HCT116 (cell line): ENCODE measurements at regions not wholly inside any gene's neighbourhood (a gene's known extent, or its start where the extent isn't known, plus 50 kb on each side); places are given as distances from the start of the nearest gene placed in this dataset.

Experiments
- ATF3 ChIP-seq: IDR thresholded peaks from 2 replicates; pipeline ENCODE4 v1.6.1; 2012
- CBX3 ChIP-seq: IDR thresholded peaks from 2 replicates; pipeline ENCODE4 v1.6.1; 2012; ENCODE audit warnings: low read depth
- CTCF ChIP-seq, 3 experiments: fragments of 200-600 bp in 1 of 3; sonication (generic) in 1 of 3; IDR thresholded peaks in 2 of 3; conservative IDR thresholded peaks in 1 of 3; 2 replicates each; pipeline ENCODE4 v1.5.1; 2012 to 2017; ENCODE audit warnings: low read depth in 2 of 3, low read length in 2 of 3, antibody characterized with exemption in 1 of 3, borderline replicate concordance in 1 of 3, control low read depth in 1 of 3, mild to moderate bottlenecking in 1 of 3, mixed read lengths in 1 of 3, mixed run types in 1 of 3, moderate library complexity in 1 of 3; ENCODE audit not compliant: insufficient read depth in 1 of 3
- EGR1 ChIP-seq: IDR thresholded peaks from 2 replicates; pipeline ENCODE4 v1.6.1; 2012; ENCODE audit warnings: low read depth
- ELF1 ChIP-seq: IDR thresholded peaks from 2 replicates; pipeline ENCODE4 v1.6.1; 2012; ENCODE audit warnings: low read depth, borderline replicate concordance
- JUND ChIP-seq: IDR thresholded peaks from 2 replicates; pipeline ENCODE4 v1.6.1; 2012
- POLR2A ChIP-seq: IDR thresholded peaks from 2 replicates; pipeline ENCODE4 v1.7.0; 2011; ENCODE audit warnings: borderline replicate concordance; ENCODE audit not compliant: insufficient read depth, insufficient read length; ENCODE audit errors: extremely low read depth
- POLR2AphosphoS5 ChIP-seq: IDR thresholded peaks from 2 replicates; pipeline ENCODE4 v1.6.1; 2011; ENCODE audit warnings: mild to moderate bottlenecking, low read depth, low read length, moderate library complexity
- REST ChIP-seq: IDR thresholded peaks from 2 replicates; pipeline ENCODE4 v1.6.1; 2012; ENCODE audit warnings: low read depth

GRCh38 chr18:4797002-4797685, 342.0 kb upstream of the DLGAP1 start:
- TF ChIP-seq POLR2AphosphoS5 (no peak), ELF1 (no peak), CTCF (IDR thresholded peaks at IDR 0.05 in 2 of 3, conservative IDR thresholded peaks at IDR 0.05 in 1 of 3; ENCODE audit: borderline replicate concordance in 1 of 3, insufficient read depth in 1 of 3, low read depth in 2 of 3, low read length in 2 of 3) (no peak), POLR2A (no peak), ATF3 (no peak), JUND (no peak), CBX3 (no peak), EGR1 (no peak), REST (no peak)
